ENCODE measurements at regions not wholly inside any gene's neighbourhood (a gene's known extent, or its start where the extent isn't known, plus 50 kb on each side); places are given as distances from the start of the nearest gene placed in this dataset.

DNA sequence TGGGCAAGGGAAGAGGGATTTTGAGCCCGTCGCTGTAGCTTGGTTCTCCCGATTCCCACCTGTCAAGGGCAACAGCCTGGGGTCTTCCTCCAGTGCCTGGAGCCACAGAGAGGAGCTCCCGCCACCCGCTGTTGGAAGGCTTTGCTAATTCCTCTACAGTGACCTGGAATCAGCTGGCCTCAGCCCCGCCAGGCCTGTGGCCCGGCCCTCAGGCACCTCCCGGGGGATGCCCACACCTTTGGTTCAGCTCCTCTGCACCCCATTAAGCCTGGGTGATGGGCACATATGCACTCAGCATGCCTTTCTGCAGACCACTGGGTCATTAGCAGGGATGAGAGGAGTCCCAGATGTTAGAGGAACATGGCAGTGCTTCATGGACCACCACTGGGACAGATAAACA lies 121.4 kb upstream of the MKI67 start:
- no peak for DNase-seq
- no peak for TF ChIP-seq GATA1 (IDR thresholded peaks at IDR 0.05; ENCODE audit: low read depth, low read length)
- no peak for TF ChIP-seq POLR2A (IDR thresholded peaks at IDR 0.05; ENCODE audit: low read length)

DNA sequence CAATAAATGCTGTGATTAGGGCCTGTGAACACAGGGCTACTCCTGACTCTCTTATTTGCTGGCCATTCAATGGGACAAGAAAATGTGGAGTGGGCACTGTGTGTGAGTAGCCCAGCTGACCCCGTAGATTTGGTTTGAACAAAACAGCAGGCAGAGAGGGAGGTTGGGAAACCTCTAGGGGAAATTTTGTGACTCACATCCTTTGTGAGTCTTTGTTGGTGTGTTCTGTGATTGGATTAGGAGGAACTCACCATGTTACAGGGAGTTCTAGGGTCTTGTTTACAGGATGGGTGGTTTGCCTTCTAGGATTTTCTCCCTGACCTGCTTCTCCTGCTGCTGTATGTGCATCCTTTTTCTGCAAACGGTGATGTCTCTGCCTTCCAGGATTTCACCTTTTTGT lies 128.3 kb upstream of the MKI67 start:
- TF ChIP-seq POLR2A (IDR thresholded peaks at IDR 0.05; ENCODE audit: low read length) (no peak), GATA1 (IDR thresholded peaks at IDR 0.05; ENCODE audit: low read depth, low read length) (no peak)
- no peak for DNase-seq

DNA sequence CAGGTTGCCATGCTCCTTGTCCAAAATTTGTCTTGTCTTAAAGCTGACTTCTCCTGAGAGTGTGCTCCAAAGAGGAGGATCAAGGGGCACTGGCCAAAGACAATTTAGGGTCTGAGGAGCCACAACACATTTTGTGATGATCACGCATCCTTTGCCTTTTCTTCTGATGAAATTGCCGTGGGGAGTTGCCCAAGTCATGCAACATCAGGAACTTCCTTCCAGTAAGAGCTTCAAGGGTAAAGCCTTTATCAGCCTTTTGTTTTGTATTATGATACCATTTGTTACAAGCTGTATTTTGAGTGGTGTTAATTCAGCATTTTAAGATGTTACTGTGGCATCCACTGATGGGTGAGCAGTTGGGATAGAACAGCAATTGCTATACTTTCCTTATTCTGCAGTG lies 131.2 kb upstream of the MKI67 start:
- TF ChIP-seq GATA1 (IDR thresholded peaks at IDR 0.05; ENCODE audit: low read depth, low read length) (no peak), POLR2A (IDR thresholded peaks at IDR 0.05; ENCODE audit: low read length) (no peak)
- DNase-seq, result no peak

DNA sequence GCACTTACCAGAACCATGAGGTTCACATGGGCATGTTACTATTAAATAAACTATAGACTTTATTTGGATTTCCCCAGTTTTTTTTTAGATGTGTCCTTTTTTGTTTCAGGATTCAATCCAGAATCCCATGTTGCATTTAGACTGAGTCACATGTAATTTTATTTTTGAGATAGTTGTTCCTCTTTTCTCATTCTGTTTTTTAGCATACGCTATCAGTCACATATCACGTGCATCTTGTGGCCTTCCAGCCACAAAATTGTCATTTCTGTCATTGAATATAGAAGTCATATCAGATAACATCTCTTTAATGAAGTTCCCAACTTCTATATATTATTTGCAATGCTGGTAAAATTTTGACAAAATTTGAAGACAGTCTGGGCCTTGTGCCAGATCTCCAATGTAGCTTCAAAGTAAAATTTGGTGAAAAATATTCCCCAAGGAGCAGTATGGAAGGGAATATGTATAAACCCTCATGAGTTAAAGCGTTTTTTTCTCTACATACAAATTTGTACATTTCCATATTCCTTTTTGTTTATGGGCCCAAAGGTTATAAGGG lies 132.3 kb upstream of the MKI67 start:
- TF ChIP-seq POLR2A (IDR thresholded peaks at IDR 0.05; ENCODE audit: low read length) (no peak), GATA1 (IDR thresholded peaks at IDR 0.05; ENCODE audit: low read depth, low read length) (no peak)
- DNase-seq, result no peak

DNA sequence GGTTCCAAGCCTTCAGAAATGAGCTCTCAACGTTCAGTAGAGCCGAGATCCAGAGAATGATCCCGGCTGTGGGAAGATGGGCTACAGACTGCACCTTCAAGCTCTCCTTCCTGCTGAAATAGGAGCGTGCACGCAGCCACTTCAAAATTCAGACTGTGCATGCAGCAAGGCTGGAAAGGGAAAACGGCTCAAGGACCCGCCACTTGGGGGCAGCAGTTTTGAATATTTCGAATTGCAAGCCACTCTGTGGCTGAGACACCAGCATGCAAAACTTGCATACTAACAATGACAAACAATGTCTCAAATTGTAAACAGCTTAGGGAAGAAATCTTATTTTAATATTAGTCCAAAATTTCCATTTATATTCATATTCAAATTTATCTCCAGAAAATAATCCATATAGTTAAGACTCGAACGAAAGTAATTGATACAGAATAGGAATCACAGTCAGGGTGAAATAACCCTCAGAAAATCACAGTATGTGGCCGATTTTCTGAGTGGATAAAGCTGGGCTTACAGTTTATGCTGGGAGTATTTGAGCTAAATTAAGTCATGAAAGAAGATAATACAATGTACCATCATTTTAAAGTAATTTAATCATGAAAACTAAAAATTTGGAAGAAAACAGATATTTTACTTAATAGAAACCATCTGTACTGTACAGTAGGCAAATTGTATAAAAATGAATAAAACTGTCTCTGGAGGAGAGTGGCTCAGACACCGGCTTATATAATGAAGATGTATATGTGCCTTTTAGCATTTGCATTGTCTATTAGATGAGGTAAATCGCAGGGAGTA lies 137.9 kb upstream of the MKI67 start:
- TF ChIP-seq GATA1 (IDR thresholded peaks at IDR 0.05; ENCODE audit: low read depth, low read length) (no peak), POLR2A (IDR thresholded peaks at IDR 0.05; ENCODE audit: low read length) (no peak)
- peak; percentile 30 to 50 for DNase-seq

DNA sequence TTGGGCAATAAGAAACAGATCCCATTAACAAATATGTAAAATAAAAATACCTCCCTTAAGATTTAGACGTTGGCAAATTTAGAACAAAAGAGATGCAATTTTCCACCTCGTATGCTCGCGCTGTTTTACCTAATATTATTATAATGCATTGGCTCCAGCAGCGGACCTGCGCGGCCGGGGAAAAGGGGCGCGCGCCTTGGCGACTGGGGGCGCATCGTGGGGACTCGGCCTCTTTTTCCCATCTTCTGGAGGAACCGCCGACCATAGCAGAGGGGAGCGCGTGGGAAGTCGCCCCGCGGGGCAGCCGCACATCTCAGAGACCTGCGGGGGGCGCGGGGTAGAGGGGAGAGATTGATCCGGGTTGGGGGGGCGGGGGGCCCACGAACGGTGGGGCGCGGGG lies 139.4 kb upstream of the MKI67 start:
- TF ChIP-seq POLR2A (IDR thresholded peaks at IDR 0.05; ENCODE audit: low read length), result no peak
- no peak for TF ChIP-seq GATA1 (IDR thresholded peaks at IDR 0.05; ENCODE audit: low read depth, low read length)

DNA sequence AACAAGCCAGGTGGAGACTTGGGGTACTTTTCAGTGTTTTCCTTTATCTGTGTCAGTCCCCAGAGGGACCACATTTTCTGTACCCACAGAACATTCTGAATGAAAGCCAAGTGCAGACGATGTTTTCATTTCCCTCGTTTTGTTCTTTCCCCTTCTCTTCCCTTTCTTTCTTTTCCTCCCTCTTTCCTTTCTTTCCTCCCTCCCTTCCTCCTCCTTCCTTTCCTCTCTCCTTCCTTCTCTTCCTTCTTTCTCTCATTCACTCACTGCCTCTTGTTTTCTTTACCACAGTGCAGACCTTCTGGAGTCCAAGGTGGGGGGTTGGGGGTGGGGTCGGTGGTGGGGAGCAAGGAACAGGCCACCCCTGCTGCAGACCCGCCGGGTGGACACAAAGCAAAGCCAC lies 141.4 kb upstream of the MKI67 start:
- TF ChIP-seq GATA1 (IDR thresholded peaks at IDR 0.05; ENCODE audit: low read depth, low read length) (no peak), POLR2A (IDR thresholded peaks at IDR 0.05; ENCODE audit: low read length) (no peak)
- DNase-seq, result no peak

More for the DNA sequence above, 139.4 kb upstream of the MKI67 start:
- no peak for DNase-seq

DNA sequence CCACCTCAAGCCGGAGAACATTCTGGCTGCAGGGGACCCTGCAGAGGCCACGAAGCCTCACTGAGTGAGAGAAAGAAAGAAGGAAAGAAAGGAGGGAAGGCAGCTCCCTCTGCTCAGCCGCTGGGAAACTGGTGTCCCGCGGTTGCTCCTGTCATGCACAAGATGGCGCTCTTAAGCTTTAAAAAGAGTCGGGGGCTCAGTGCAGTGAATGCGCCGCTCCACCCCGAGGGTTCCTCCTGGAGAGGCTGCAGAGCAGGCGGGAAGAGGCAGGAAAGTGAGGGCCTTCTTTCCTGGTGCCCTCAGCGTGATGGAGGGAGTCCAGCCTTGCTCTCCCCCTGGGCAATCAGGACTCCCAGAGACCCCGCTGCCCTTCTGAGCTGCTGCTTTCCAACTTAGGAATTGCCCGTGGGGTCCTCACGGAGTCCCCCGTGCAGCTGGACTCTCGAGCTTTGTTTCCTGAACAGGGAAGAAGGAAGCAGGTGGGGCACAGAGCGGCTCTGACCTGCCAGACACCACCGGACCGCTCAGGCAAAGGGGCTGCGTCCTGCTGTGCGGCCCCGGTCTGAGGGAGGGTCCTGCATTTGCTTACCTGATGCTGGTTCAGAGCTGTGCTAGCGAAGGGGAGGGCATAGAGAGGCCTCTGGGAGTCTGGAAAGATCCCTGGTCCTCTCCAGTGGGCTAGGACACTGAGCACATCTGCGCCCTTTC lies 141.9 kb upstream of the MKI67 start:
- peak; percentile 2 to 19 for DNase-seq
- TF ChIP-seq GATA1 (IDR thresholded peaks at IDR 0.05; ENCODE audit: low read depth, low read length) (no peak), POLR2A (IDR thresholded peaks at IDR 0.05; ENCODE audit: low read length) (no peak)

DNA sequence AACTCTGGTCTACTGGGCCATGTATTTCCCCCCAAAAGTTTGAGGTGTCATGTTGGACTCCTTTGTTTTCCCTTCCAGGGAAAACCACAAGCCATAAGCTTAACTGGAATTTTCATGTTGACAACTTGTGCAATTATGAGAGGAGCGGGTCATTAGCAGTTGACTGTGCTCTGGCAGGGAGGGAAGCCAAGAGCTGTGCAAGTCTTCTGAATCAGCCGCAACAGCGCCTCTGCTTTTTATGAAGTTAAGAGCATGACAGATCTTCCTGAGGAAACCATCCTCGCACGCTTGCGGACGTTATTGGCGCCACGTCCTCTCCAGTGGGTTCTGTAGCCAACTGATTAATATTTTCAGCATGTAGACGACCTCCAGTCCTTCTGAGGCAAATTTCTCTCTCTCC lies 148.7 kb upstream of the MKI67 start:
- TF ChIP-seq POLR2A (IDR thresholded peaks at IDR 0.05; ENCODE audit: low read length) (no peak), GATA1 (IDR thresholded peaks at IDR 0.05; ENCODE audit: low read depth, low read length) (no peak)
- DNase-seq, result peak; percentile 24 to 55

DNA sequence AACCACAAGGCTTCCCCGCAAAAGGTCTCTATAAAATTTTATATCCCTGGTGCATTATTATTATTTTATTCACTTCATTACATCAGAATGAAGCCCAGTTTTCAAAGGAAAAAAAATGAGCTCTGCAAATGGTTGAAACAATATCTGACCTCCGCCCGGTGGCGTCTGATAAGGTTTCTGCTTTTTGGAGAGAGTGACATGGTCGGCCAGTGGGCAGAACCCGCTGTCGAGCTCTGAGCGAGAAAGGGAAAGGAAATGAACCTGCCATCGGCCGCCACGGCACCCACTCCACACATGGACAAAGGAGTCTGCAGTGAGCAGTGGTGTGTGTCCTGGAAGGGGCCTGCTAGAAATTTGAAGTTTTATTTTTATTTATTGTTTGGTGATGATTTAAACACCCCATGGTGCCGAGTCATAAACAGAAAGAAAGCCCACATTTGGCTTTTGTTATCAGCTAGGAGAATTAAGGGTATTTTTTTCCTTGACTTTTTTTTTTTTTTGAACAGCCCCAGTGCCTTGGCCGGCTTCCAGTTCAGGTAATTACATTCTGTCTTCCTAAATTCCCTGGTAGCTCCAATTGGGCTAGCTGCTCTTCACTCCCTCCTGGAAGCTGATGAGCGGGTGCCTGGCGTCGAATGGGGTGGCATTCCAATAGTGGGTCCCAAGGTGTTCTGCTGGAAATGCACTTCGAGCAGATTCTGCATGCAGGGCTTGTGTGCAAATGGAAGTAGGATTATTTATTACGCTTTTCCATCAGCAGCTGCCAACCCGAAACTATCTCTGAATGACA lies 149.4 kb upstream of the MKI67 start:
- peak; percentile 36 to 56 for DNase-seq
- no peak for TF ChIP-seq GATA1 (IDR thresholded peaks at IDR 0.05; ENCODE audit: low read depth, low read length)
- no peak for TF ChIP-seq POLR2A (IDR thresholded peaks at IDR 0.05; ENCODE audit: low read length)

DNA sequence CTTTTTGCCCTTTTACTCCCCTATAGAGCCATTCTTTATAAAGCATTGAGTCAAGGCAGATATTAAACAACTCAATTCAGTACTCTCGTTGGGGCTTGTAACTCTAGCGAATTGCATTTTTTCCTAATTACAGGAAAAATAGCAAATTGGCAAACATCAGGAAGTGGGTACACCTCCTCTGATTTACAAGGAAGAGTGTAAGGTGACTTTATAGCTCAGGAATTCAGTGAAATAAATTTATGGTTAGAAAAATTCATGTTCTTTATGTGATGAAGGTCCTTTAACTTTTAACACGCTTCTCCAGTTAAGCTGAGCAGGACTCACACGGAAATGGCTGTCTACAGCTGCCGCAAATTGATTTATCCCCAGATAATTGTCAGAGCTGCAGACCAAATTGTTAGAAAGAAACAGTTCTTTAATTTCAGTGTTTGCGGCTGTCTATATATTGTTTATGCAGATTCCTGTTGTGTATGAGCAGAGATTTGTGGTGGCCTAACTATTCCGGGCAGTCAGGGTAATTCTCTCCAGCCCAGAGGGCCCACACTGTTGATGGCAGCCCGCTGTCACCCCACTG lies 151.1 kb upstream of the MKI67 start:
- TF ChIP-seq POLR2A (IDR thresholded peaks at IDR 0.05; ENCODE audit: low read length) (no peak), GATA1 (IDR thresholded peaks at IDR 0.05; ENCODE audit: low read depth, low read length) (no peak)
- DNase-seq, result no peak

DNA sequence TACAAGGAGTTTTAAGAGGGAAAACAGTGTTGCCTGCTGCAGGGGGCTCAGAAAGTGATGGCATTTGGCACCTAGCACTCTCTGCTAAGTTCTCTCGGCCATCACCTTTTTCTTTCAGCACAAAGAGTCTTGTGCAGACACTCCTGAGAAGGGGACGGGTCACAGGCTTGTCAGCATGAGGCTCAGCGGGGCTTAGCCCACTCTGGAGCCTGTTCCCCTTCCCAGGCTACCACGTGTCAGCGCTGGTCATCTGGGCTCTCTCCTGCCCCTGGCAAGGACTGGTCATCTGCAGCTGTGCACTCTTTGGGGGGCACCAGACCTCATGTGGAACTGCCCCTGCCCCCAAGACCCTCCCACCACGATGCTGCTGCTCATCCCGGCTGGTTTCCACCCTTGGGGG lies 152.1 kb upstream of the MKI67 start:
- DNase-seq, result no peak
- TF ChIP-seq GATA1 (IDR thresholded peaks at IDR 0.05; ENCODE audit: low read depth, low read length), result no peak
- no peak for TF ChIP-seq POLR2A (IDR thresholded peaks at IDR 0.05; ENCODE audit: low read length)

DNA sequence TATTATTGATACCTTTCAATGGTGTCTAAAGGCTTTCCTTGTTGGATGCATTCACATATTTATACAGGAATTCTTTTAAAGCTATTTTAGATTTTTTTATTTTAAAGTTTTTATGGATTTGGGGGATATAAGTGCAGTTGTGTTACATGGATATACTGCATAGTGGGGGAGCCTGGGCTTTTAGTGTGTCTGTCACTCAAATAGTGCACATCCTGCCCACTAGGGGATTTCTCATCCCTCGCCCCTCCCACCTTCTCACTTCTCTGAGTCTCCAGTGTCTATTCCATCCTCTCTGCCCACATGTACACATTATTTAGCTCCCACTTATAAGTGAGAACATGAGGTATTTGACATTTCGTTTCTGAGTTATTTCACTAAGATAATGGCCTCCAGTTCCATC lies 154.0 kb upstream of the MKI67 start:
- DNase-seq, result no peak
- TF ChIP-seq POLR2A (IDR thresholded peaks at IDR 0.05; ENCODE audit: low read length), result no peak
- TF ChIP-seq GATA1 (IDR thresholded peaks at IDR 0.05; ENCODE audit: low read depth, low read length), result no peak

Measured in erythroblast (primary cell).